GM12878 (cell line): ENCODE measurements at regions not wholly inside any gene's neighbourhood (a gene's known extent, or its start where the extent isn't known, plus 50 kb on each side); places are given as distances from the start of the nearest gene placed in this dataset.

Source experiments
- ATAC-seq: fragments of 200-7000 bp; cut with Tn5 transposase; 3 replicates; pipeline ENCODE4 v1.9.1; 2020; ENCODE audit warnings: mild to moderate bottlenecking, moderate library complexity
- BruUV-seq: library from RNA; stranded (reverse); fragments of 400-500 nt; replicated peaks from 2 replicates; lab custom pipeline; 2021; lab: Mats Ljungman, UMichigan
- CTCF ChIA-PET: fragments of 300-600 bp; sonication (Branson Sonifier 250); formaldehyde crosslinking; extraction: SDS; loops from one replicate; lab custom pipeline; 2021; ENCODE audit warnings: inconsistent platforms; lab: Yijun Ruan, JAX
- POLR2A ChIA-PET: fragments of 350-600 bp; formaldehyde crosslinking; extraction: SDS; loops from one replicate; lab custom pipeline; 2021; ENCODE audit warnings: inconsistent platforms; lab: Charles Lee
- RAD21 ChIA-PET: fragments of 300-600 bp; sonication (Branson Sonifier 250); formaldehyde crosslinking; loops from one replicate; lab custom pipeline; 2023; ENCODE audit warnings: antibody characterized with exemption; ENCODE audit not compliant: unreplicated experiment; lab: Charles Lee
- SMC1A ChIA-PET: fragments of 300-600 bp; sonication (Branson Sonifier 250); formaldehyde crosslinking; loops from one replicate; lab custom pipeline; 2023; ENCODE audit not compliant: unreplicated experiment, uncharacterized antibody; lab: Charles Lee
- DNase-seq: peaks from one replicate; pipeline ENCODE4 v3.0.0-alpha.2; 2011; ENCODE audit warnings: low read depth, low spot score
- FAIRE-seq: peaks from 3 replicates; lab custom pipeline; 2011; peaks lifted over from hg19 to GRCh38; lab: Jason Lieb, UNC
- H2AFZ ChIP-seq: 2 replicates; pipeline ENCODE4 v1.6.0; 2011; ENCODE audit warnings: low read depth, low read length, control low read depth; ENCODE audit not compliant: control insufficient read depth
- H3K27ac ChIP-seq: 2 replicates; pipeline ENCODE4 v1.5.1; 2011; ENCODE audit warnings: control low read depth; ENCODE audit not compliant: control insufficient read depth, insufficient read depth
- H3K27me3 ChIP-seq, 2 experiments: replicated peaks in 1 of 2; 2 replicates each; pipeline versions ENCODE4 v1.6.0 to v1.6.1; 2011; ENCODE audit warnings: low read length in 1 of 2; ENCODE audit not compliant: control insufficient read depth in 2 of 2, insufficient read depth in 2 of 2
- H3K36me3 ChIP-seq, 2 experiments: 2 replicates each; pipeline ENCODE4 v1.5.1; 2011; ENCODE audit warnings: low read length in 1 of 2; ENCODE audit not compliant: control insufficient read depth in 2 of 2, insufficient read depth in 2 of 2
- H3K4me1 ChIP-seq: 2 replicates; pipeline ENCODE4 v1.6.1; 2011; ENCODE audit warnings: mild to moderate bottlenecking, low read length, moderate library complexity, mixed read lengths; ENCODE audit not compliant: control insufficient read depth, insufficient read depth
- H3K4me2 ChIP-seq: 2 replicates; pipeline ENCODE4 v1.6.0; 2011; ENCODE audit warnings: control low read depth; ENCODE audit not compliant: control insufficient read depth, insufficient read depth
- H3K4me3 ChIP-seq: fragments of 200-600 bp; sonication (generic); 2 replicates; pipeline ENCODE4 v1.5.1; 2016
- H3K79me2 ChIP-seq: 2 replicates; pipeline ENCODE4 v1.6.0; 2011; ENCODE audit warnings: low read length; ENCODE audit not compliant: control insufficient read depth, insufficient read depth
- H3K9ac ChIP-seq: 2 replicates; pipeline ENCODE4 v1.8.0; 2011; ENCODE audit warnings: low read length, control low read depth, mixed read lengths; ENCODE audit not compliant: control insufficient read depth, insufficient read depth
- H3K9me3 ChIP-seq: replicated peaks from 3 replicates; pipeline ENCODE4 v1.5.1; 2011; ENCODE audit warnings: mild to moderate bottlenecking, low read length; ENCODE audit not compliant: control insufficient read depth, insufficient read depth
- H4K20me1 ChIP-seq: 2 replicates; pipeline ENCODE4 v1.6.0; 2011; ENCODE audit not compliant: control insufficient read depth, insufficient read depth
- BCL11A ChIP-seq: IDR thresholded peaks from 2 replicates; pipeline ENCODE4 v1.6.1; 2011; ENCODE audit warnings: low read depth, low read length
- CBX5 ChIP-seq: sonication (generic); IDR thresholded peaks from 2 replicates; pipeline ENCODE4 v1.6.1; 2016; ENCODE audit warnings: low read depth, moderate library complexity, mild to moderate bottlenecking, inconsistent platforms
- CHD1 ChIP-seq: IDR thresholded peaks from 2 replicates; pipeline ENCODE4 v1.6.1; 2012; ENCODE audit warnings: low read depth, low read length, improper control_type of control experiment
- MXI1 ChIP-seq: fragments of 150-350 bp; IDR thresholded peaks from 2 replicates; pipeline ENCODE4 v1.6.1; 2011; ENCODE audit warnings: low read depth, mild to moderate bottlenecking, inconsistent platforms, low read length, improper control_type of control experiment
- NBN ChIP-seq: fragments of 450-650 bp; IDR thresholded peaks from 2 replicates; pipeline ENCODE4 v1.6.1; 2016
- POLR2A ChIP-seq: IDR thresholded peaks from 2 replicates; pipeline ENCODE4 v1.6.1; 2011; ENCODE audit warnings: low read depth, mild to moderate bottlenecking, low read length
- RCOR1 ChIP-seq: conservative IDR thresholded peaks from 2 replicates; pipeline ENCODE4 v1.6.1; 2012; ENCODE audit warnings: low read depth, low read length, improper control_type of control experiment
- TAF1 ChIP-seq: IDR thresholded peaks from 2 replicates; pipeline ENCODE4 v1.6.1; 2011; ENCODE audit warnings: mild to moderate bottlenecking, low read depth, low read length, borderline replicate concordance
- TCF12 ChIP-seq: IDR thresholded peaks from 2 replicates; pipeline ENCODE4 v1.6.1; 2011; ENCODE audit warnings: low read depth, mild to moderate bottlenecking, low read length
- USF1 ChIP-seq: IDR thresholded peaks from 2 replicates; pipeline ENCODE4 v1.6.1; 2011; ENCODE audit warnings: borderline replicate concordance, low read depth, mild to moderate bottlenecking, moderate library complexity, mixed read lengths, low read length; ENCODE audit not compliant: insufficient read depth; ENCODE audit errors: extremely low read length
- ZBTB33 ChIP-seq: fragments of 450-650 bp; IDR thresholded peaks from 2 replicates; pipeline ENCODE4 v1.6.1; 2017; ENCODE audit warnings: mild to moderate bottlenecking
- ZNF207 ChIP-seq: fragments of 450-650 bp; IDR thresholded peaks from 2 replicates; pipeline ENCODE4 v1.6.1; 2014; ENCODE audit warnings: antibody characterized with exemption, mild to moderate bottlenecking, borderline replicate concordance
- ZNF274 ChIP-seq: IDR thresholded peaks from one replicate; pipeline ENCODE4 v1.8.0; 2011; ENCODE audit not compliant: insufficient read length, insufficient read depth
- in situ Hi-C: fragments of 300-500 bp; cut with MboI; formaldehyde crosslinking; loops from 9 replicates; pipeline ENCODE4 v1.14.3; 2018; ENCODE audit warnings: mixed read lengths
- intact Hi-C: fragments of 100-400 bp; cut with micrococcal nuclease; formaldehyde crosslinking; loops from one replicate; pipeline ENCODE4 v1.14.2; 2022; ENCODE audit not compliant: unreplicated experiment
- TF ChIP-seq, protein P1 (sequence below): fragments of 450-650 bp; IDR thresholded peaks from 2 replicates; pipeline ENCODE4 v1.6.1; 2017; ENCODE audit warnings: low read depth, mild to moderate bottlenecking, moderate library complexity
- TF ChIP-seq, protein P2 (sequence below): IDR thresholded peaks from 2 replicates; pipeline ENCODE4 v1.6.1; 2012; ENCODE audit warnings: low read depth, low read length, improper control_type of control experiment

DNA sequence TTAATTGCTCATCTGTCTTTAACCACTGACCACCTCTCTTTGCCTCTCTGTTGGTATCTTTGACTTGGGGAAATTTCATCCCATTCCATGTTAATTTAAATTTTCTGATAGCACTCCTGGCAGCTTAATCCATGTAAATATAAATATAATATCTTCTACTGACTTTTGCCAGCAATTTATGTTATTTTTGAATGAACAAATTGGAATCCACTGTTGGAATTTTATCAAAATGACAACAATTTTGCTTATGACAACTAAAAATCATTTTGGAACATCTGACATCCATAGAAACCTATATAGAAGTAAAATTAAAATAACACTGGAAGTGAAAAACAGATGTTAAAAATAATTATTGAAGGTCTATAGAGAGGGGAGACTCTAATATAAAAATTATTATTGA is 176.5 kb upstream of the AKR1E2 start:
- H3K4me3 ChIP-seq = no peak overlapping the region
- no peak for DNase-seq
- SMC1A ChIA-PET = no interaction called here
- TF ChIP-seq CBX5 (no peak), USF1 (no peak), RCOR1 (no peak), POLR2A (no peak), NBN (no peak), ZNF274 (no peak), ZBTB33 (no peak), CHD1 (no peak), BCL11A (no peak), ZNF207 (no peak), TCF12 (no peak), MXI1 (no peak), TAF1 (no peak)
- TF ChIP-seq, protein P1, sequence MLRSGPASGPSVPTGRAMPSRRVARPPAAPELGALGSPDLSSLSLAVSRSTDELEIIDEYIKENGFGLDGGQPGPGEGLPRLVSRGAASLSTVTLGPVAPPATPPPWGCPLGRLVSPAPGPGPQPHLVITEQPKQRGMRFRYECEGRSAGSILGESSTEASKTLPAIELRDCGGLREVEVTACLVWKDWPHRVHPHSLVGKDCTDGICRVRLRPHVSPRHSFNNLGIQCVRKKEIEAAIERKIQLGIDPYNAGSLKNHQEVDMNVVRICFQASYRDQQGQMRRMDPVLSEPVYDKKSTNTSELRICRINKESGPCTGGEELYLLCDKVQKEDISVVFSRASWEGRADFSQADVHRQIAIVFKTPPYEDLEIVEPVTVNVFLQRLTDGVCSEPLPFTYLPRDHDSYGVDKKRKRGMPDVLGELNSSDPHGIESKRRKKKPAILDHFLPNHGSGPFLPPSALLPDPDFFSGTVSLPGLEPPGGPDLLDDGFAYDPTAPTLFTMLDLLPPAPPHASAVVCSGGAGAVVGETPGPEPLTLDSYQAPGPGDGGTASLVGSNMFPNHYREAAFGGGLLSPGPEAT = no peak
- TF ChIP-seq, protein P2, sequence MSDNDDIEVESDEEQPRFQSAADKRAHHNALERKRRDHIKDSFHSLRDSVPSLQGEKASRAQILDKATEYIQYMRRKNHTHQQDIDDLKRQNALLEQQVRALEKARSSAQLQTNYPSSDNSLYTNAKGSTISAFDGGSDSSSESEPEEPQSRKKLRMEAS = no peak
- intact Hi-C loops (no loop called here), in situ Hi-C loops (no loop called here)
- H3K9ac ChIP-seq = no peak overlapping the region
- H2AFZ ChIP-seq = no peak overlapping the region
- no peaks in the 10 kb centered on the region for H3K9me3 ChIP-seq
- no TSS peak for BruUV-seq
- no peaks in the 10 kb centered on the region for H3K36me3 ChIP-seq
- no peak overlapping the region for H3K27ac ChIP-seq
- RAD21 ChIA-PET = no interaction called here
- ATAC-seq = no peak
- no peaks in the 10 kb centered on the region for H3K79me2 ChIP-seq
- CTCF ChIA-PET = no interaction called here
- no peaks in the 10 kb centered on the region for H3K4me1 ChIP-seq
- no peak for FAIRE-seq
- H3K4me2 ChIP-seq = no peak overlapping the region
- H3K27me3 ChIP-seq = no peaks in the 10 kb centered on the region; a peak in 1 of 4 replicates
- POLR2A ChIA-PET = no interaction called here
- H4K20me1 ChIP-seq = no peaks in the 10 kb centered on the region
